HG03565 (cell line): ENCODE measurements at regions not wholly inside any gene's neighbourhood (a gene's known extent, or its start where the extent isn't known, plus 50 kb on each side); places are given as distances from the start of the nearest gene placed in this dataset.

Source experiments
- ATAC-seq: cut with Tn5 transposase; IDR thresholded peaks from one replicate; pipeline ENCODE4 v1.9.1; 2021; ENCODE audit warnings: mild to moderate bottlenecking, moderate library complexity; ENCODE audit not compliant: unreplicated experiment

GRCh38 chr2:118738524-118739308 is 108.7 kb downstream of the EN1 start:
- no peak for ATAC-seq

- no peak for ATAC-seq
Measured at GRCh38 chr2:118738106-118738505, 109.3 kb downstream of the EN1 start.

GRCh38 chr2:118737684-118738083 is 109.8 kb downstream of the EN1 start:
- no peak for ATAC-seq

- no peak for ATAC-seq
Measured at GRCh38 chr2:118732432-118732831, 115.0 kb downstream of the EN1 start.

GRCh38 chr2:118731413-118731812 is 116.0 kb downstream of the EN1 start:
- ATAC-seq: no peak

- no peak for ATAC-seq
Measured at GRCh38 chr2:118730405-118730804, 117.0 kb downstream of the EN1 start.

- no peak for ATAC-seq
Measured at GRCh38 chr2:118729760-118730159, 117.7 kb downstream of the EN1 start.

- ATAC-seq: no peak
Measured at GRCh38 chr2:118728984-118729383, 118.5 kb downstream of the EN1 start.

- no peak for ATAC-seq
Measured at GRCh38 chr2:118726821-118727220, 120.6 kb downstream of the EN1 start.

GRCh38 chr2:118723394-118723793 is 124.1 kb downstream of the EN1 start:
- no peak for ATAC-seq

- ATAC-seq: no peak
Measured at GRCh38 chr2:118722976-118723375, 124.5 kb downstream of the EN1 start.

GRCh38 chr2:118721817-118722551 is 125.5 kb downstream of the EN1 start:
- no peak for ATAC-seq

GRCh38 chr2:118720866-118721265 is 126.6 kb downstream of the EN1 start:
- ATAC-seq: no peak

- no peak for ATAC-seq
Measured at GRCh38 chr2:118718921-118719320, 128.5 kb downstream of the EN1 start.

- no peak for ATAC-seq
Measured at GRCh38 chr2:118716102-118716501, 131.3 kb downstream of the EN1 start.

GRCh38 chr2:118714118-118714517 is 133.3 kb downstream of the EN1 start:
- no peak for ATAC-seq

- no peak for ATAC-seq
Measured at GRCh38 chr2:118711603-118712002, 135.8 kb downstream of the EN1 start.

- ATAC-seq: no peak
Measured at GRCh38 chr2:118710481-118710880, 137.0 kb downstream of the EN1 start.

GRCh38 chr2:118709786-118710185 is 137.7 kb downstream of the EN1 start:
- ATAC-seq: no peak

- no peak for ATAC-seq
Measured at GRCh38 chr2:118706844-118707243, 140.6 kb downstream of the EN1 start.

- ATAC-seq: no peak
Measured at GRCh38 chr2:118706371-118706770, 141.1 kb downstream of the EN1 start.

GRCh38 chr2:118705032-118705431 is 142.4 kb downstream of the EN1 start:
- no peak for ATAC-seq
